Left renal cortex interstitium (tissue), 4 donors: ENCODE measurements at regions not wholly inside any gene's neighbourhood (a gene's known extent, or its start where the extent isn't known, plus 50 kb on each side); places are given as distances from the start of the nearest gene placed in this dataset.
"Not testable (repeated sequence)": the region's sequence is repeated elsewhere in the genome, so short reads cannot be mapped to it uniquely, and the experiment has no call there.

Source experiments
- DNase-seq, 4 donors: peaks; one replicate each; pipeline ENCODE4 v3.0.0-alpha.2; 2013; ENCODE audit warnings: low read depth in 4 of 4, low spot score in 2 of 4, missing footprints in 1 of 4

DNA sequence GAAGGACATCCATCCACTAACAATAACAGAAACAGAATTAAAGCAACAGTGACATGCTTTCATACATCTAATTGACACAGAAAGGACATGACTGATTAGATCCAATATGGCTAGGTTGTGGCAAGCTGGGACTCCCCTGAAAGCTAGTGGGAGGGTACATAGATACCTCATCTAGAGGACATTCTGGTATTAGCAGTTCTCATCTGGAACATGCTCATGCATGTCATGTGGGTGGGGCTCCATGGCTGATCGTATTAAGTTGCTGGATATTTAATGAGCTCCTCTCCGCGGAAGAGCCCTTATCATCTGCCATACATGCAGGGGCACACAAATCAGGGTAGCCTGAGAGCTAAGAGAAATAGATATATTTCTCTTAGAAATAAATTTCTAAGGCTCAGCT, 358.9 kb downstream of the ICE1 start:
- no peak for DNase-seq

DNA sequence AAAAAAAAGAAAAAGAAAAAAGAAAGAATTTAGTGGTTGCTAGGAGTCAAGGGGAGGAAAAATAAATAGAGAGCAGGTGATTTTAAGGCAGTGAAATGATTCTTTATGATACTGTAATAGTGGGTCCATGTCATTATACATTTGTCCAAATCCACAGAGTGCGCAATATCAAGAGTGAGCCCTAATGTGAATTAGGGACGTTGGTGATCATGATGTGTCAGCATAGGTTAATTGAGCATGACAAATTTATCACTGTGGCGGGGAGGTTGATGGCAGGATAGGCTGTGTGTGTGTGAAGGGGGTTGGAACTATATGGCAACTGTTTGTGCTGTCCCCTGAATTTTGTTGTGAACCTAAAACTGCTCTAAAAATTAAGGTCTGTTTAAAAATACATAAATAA, 357.8 kb downstream of the ICE1 start:
- DNase-seq: no peak

DNA sequence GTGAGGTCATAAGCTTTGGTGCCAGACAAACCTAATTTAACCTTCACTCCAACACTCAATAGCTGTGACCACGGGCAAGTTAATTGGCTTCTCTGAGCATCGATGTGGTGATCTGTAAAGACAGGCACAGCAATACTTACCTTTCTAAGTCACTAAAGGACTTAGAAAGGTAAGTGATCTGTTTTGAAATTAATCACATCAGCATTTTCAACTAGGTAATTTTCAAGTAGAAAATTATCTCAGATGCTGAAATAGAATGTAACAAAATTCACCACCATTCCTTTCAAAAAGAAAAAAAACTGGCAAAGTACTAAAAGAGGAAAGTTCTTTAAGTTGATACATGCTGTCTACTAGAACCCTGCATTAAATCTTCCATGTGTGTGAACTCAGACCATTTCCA, 354.5 kb downstream of the ICE1 start:
- no peak for DNase-seq

DNA sequence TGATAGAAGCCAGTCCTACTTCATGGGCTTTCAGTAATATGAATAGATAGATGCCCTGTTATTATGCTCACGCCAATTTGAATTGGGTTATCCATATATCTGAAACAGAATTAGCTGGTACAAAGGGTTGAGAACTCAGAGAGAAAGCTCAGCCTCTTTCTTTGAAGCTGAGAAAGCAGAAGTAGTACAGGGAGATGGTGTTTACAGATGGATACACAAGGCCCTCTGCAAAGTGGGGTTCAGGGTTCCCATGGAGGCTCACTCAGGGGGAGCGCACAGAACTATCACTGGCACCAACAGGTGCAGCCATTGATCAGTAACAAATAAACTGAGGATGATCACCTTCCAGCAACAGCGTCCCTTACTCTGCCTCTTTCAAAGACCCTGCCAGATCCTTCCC, 349.7 kb downstream of the ICE1 start:
- no peak for DNase-seq

DNA sequence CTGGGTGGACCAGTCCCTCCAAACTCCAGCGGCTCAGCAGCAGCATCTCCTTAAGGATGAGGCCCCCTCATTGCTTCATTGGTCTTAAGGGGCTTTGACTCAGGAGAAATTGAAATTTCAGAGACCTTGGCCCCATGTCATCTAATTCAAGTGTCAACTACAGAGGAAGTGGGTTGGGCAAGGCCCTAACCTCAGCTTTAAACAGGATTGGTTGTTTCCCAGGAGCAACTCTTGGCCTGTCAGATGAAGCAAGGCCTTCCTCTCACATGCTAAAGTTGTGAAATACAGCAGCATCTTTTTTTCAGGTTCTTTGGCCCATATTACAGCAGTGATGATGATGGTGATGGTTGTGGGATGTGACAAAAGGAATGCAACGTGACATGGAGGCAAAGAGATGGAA, 348.3 kb downstream of the ICE1 start:
- no peak for DNase-seq

DNA sequence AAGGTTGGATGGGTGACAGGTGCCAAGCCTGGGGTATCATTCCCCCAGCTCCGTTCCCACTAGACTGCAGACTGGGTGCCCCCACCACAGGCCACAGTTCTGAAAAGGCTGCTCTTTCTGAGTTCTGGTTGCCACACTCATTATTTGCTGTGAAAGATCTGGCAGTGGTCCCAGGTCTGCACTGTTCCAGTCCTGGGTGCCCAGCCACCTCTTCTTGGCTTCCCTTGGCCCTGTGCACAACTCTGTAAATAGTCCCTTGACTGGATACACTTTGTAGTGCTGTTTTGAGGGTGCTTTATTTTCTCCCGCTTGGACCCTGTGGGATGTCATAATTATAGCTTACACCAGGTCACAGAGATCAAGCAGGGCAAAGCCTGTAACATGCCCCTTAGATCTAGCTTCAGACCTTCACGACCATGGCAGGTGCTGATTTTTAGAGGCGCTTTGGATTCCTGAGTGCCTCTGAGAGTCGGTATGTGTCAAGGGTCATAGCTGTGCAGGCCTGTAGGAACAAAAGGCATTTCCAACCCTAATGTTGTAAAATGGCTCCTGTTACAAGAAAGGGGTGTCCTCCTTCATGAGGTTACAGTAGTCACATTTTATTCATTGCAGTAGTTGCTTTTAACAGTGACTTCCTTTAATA, 344.9 kb downstream of the ICE1 start:
- no peak for DNase-seq

DNA sequence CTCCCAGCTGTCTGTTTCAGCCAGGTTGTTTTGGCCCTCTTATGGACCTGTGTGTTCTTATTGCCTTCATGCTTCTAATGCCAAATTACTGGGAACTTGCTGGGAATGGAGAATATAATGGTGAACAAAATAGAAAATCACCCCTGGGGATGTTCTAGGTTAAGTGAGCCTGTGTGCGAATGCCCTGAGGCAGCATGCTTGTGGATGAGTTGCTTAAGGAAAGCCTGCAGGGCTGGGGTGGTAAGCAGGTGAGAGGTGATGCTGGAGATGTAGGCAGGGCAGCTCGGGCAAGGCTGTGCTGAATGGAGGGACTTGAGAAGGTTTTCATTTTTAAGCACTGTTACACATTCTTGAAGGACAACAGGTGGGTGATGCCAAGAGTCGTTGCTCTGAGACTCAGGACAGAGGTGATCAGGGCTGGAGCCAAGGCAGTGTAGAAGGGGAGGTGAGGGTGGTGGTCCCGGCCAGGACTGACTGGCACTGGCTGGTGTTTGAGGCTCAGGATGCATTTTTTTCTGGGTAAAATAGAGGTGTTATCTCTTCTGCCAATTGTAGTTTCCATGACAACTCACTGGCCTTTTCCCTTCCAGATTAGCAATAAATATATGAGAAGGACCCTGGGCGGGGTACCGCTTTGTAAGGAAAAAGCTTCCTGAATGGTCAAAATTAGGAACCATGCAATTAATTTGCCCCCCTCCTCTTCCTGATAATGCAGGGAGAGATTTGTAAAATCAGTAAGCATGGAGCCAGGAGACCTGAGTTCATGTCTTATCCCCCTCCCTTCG, 342.8 kb downstream of the ICE1 start:
- no peak for DNase-seq

DNA sequence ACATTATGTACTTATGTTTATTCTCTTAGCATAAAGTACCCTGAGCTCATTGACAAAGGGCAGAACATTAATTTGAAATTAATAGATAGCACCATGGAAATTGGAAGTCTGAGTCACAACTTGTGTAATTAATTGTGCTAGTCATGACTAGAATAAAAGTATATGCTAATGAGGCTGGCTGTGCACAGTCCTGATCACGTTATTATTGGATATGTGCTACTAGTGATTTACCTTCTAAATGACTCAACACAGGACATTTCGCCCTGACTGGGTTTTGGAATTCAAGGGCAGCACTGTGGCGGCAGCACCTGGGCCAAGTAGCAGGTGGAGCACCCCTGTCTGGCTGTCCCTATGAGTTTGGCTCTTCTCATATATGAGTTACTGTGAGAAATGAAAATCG, 341.8 kb downstream of the ICE1 start:
- no peak for DNase-seq

DNA sequence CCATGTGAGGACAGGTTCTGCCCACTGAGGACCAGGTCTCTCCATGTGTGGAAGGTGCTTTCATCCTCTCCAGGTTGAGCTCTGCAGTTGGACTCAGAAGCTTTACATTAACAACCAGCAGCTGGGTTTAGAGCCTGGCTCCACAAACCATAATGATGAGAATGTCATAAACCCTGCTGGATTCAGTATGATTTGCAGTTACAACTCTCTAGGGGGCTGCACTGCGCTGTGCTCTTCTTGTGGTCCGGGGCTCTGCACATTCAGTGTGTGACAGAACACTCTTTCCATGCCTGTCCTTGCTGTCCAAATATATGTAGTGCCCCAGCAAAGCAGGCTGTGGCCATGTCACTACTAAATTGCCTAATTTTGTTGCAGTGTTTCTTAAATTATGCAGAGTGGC, 334.3 kb downstream of the ICE1 start:
- no peak for DNase-seq

DNA sequence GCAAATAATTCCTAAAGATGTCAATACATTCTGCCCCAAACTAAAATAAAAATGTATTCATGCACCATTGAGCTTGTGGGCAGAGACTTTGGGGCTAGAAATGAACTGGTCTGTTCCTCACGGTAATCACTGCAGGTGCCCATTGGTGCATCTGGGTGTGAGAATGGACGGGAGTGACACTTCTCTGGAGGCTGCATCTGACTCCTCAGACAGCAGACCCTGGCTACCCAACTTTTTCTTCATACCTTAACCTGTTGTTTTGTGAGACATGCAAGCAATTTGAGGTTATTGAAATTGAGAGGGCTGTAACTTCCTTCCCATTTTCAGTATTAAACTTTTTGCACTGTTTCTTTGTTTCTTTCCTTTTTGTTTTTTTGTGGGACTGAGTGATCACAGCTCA, 333.4 kb downstream of the ICE1 start:
- DNase-seq: no peak

DNA sequence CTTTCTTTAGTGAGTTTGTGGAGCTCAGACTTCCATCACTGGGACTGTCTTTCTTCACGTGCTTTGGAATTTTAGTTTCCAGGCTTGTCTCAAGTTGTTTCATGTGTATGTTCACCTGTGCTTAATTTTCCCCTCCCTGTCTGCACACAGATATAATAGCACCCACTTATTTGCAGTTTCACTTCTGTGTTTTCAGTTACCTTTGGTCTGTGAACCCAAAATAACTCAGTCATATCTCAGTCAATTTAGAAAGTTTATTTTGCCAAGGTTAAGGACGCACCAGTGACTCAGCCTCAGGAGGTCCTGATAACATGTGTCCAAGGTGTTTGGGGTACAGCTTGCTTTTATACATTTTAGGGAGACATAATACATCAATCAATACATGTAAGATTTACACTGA, 330.4 kb downstream of the ICE1 start:
- DNase-seq: no peak

DNA sequence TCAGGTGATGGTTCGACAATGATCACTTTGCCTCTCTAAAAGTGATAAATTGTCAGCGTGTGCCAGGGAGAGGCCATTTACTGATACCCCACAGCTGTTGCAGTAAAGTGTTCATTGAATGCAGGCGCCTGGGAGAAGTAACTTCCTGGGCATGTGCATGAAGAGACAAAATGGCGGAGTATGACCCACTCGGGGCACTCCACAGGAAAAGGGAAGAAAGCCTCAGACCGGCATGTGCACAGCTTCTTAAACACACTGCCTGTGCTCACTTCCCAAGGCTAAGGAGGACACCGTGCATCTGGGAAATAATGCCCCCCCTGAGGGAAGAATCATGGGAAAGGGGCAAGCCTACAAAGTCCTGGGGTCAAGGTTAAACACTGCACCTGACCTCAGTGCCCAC, 329.5 kb downstream of the ICE1 start:
- no peak for DNase-seq

DNA sequence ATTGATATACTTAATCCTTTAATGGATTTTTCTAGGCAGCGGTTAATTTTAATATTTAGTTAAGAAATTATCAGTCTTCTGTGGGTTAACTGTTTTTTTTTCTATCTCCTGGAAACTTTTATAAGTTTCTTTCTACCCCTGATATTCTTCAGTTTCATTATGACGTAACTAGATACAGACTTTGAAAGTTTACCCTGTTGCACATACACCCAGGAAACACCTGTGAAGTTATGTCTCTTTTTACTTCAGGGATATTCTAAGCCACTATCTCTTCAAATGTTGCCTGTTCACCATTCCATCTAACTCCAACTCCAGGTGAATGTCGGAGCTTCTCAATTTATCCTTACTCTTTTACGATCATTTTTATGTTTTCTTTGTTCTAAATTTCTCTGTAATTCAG, 329.0 kb downstream of the ICE1 start:
- no peak for DNase-seq

DNA sequence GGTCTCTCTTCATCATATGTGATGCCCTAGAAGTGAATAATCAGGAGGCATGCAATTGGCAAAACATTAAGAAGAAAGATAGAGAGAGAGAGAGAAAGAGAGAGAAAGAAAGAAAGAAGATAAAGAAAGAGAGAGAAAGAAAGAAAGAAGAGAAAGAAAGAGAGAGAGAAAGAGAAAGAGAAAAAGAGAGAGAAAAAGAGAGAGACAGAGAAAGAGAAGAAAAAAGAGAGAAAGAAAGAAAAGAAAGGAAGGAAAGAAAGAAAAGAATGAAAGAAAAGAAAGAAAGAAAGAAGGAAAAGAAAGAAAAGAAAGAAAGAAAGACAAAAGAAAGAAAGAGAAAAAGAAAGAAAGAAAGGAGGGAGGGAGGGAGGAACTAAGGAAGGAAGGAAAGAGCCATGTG, 318.9 kb downstream of the ICE1 start:
- DNase-seq: no peak

DNA sequence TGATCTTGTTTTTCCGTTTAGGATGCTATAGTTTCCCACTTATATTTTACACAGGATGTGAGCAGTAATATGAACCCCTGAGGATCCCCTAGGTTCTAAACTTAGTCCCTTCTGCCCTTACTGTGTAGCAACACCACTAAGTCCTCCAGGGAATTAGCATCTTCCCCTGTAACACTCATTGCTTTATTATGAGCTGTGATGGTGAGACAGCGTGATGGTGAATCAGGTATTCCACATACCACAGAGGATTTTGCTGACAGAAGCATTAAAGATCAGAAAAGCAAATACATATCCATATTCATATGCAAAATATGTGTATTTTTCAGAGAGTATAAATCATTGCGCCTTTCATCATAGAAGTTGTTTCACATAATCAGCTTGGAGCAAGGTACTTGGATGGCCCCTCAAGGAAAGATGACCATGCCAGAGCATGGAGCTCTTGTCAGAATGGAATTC, 317.0 kb downstream of the ICE1 start:
- no peak for DNase-seq

DNA sequence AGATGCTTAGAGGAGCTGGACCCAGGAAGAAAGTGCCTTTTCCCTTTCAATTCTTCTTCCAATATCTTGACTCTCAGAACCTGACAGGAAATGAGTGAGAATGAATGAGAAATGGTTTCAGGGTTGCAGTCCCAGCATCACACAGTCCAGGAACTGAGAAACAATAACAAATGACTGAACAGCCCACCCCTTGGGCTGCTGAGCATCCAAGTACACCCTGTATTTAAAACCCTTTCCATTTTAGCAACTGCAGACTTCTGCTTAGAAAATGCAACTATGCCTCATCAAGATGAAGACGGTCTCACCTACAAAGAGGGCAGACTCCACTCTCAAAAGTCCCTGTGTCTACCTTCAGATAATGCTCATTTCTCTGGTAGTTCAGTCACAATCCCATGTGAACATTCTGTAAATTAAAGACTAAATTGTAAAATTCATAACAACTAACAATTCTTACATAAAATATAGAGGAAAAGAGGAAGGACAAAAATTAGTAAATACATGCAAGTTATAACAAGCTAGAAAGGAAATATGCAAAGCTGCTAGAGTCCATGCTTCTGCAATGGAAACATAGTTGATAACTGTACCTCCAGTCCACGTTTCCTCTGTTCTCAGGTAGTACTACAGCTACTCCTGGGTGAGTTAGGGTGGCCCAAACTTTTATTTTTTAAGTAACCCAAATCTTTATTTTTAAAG, 316.5 kb downstream of the ICE1 start:
- no peak for DNase-seq

DNA sequence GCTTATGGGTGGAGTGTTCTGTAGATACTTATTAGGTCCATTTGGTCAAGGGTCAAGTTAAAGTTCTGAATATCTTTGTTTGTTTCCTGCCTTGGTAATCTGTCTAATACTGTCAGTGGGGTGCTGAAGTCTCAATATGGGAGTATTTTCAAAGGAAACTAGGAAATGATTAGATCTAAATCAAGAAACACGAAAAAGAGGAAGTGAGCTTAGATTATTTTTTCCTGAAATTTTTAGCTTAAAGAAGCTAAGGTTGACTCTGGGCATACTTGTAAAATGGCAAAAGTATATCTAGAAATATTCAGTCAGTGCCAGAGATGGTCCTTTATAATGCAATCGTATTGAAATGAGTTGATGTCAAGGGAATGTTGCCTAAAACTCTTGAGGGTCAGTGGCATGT, 313.5 kb downstream of the ICE1 start:
- DNase-seq: no peak

DNA sequence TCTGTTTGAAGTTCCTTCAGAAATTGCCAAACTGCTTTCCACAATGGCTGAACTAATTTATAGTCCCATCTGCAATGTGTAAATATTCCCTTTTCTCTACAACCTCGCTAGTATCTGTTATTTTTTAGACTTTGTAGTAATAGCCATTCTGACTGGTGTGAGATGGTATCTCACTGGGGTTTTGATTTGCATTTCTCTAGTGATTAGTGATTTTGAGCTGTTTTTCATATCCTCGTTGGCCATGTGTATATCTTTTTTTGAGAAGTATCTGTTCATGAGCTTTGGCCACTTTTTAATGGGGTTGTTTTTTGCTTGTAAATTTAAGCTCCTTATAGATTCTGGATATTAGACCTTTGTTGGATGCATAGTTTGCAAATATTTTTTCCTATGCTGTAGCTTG, 310.6 kb downstream of the ICE1 start:
- not testable (repeated sequence) for DNase-seq

DNA sequence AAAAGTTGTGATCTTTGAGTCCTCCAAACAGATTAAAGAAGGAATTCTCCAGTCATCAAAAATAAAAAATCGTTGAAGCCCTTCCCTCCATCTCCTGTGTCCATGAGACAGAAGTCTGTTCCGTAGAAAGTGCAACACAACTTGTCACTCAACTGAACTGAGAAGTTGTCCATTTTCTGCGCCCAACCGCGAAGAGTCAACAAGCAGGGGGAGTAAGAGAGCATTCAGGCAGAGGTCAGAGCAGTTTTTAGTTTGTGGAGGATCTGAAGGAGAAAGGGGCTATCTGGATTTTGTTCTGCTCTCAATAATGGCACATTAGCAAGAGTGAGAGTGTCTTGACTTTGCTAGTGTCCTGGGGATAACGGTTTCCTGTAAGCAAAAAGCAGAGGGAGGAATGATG, 303.9 kb downstream of the ICE1 start:
- DNase-seq: no peak

DNA sequence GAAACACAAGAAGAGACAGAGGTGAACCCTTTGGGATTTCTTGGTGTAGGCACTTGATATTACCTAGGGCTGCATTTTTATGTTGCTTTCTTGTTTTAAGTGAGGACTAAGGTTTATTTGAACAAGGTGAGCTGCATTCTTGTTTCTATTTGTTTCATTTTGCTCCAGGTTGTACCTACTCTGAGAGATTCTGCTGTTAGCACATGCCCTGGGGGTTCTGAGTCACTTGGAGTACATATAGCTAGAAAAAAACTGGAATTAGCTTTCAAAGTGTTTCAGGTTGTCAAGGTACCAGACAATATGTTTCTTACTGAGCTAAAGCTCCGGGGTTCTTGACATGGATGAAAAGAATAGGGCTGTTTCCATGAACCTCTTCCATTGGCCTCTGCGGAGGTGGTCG, 299.4 kb downstream of the ICE1 start:
- DNase-seq: no peak

DNA sequence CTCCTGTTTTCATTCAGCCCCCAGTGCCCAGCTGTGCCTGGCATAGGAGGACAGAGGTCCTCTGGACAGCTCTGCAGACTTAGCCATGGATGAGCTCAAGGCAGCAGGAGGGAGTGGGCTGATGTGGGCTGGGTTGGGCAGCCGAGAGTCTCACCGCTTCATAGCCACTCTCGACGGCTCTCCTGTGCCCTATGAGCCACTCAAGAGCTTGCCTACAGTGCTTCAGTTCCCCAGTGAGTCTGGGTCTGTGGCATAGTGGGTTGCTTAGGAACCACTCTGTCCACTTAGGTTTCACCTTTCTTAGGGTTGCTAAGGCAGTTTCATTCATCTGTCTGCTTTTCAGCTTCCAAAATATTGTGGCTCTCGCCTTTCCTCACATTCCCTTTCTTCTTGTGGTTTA, 296.8 kb downstream of the ICE1 start:
- no peak for DNase-seq

DNA sequence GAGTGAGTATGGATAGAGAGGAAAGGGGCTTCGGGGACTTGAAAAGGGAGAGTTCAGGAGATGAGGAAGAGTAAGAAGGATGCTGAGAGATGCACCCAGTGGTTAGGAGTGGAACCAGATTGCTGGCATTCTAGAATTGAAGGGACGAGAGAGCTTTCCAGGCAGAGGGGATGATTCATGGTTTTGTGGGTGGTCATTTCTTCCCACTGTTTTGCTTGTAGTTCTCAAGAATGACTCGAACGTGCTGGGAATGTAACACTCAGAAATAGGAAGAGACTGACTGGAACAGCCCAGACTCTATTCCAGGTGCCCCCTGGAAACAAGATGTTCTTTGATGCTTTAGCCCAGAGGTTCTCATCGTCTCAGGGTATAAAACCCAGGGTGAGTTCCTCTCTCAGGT, 294.2 kb downstream of the ICE1 start:
- DNase-seq: no peak
